H1 (cell line): ENCODE measurements at regions not wholly inside any gene's neighbourhood (a gene's known extent, or its start where the extent isn't known, plus 50 kb on each side); places are given as distances from the start of the nearest gene placed in this dataset.

Experiments used
- CTCF ChIA-PET: fragments of 300-600 bp; sonication (Branson Sonifier 250); formaldehyde crosslinking; loops from one replicate; lab custom pipeline; 2021; ENCODE audit not compliant: partially characterized antibody; lab: Charles Lee
- POLR2A ChIA-PET: fragments of 300-600 bp; sonication (Branson Sonifier 250); formaldehyde crosslinking; loops from one replicate; lab custom pipeline; 2021; ENCODE audit warnings: inconsistent platforms; ENCODE audit not compliant: partially characterized antibody; lab: Charles Lee
- DNase-seq, 2 experiments: peaks; one replicate each; pipeline versions ENCODE4 v3.0.0 to v3.0.0-alpha.2; 2010 to 2022; ENCODE audit warnings: low spot score in 2 of 2, low read depth in 1 of 2, mixed read lengths in 1 of 2
- FAIRE-seq: peaks from 2 replicates; lab custom pipeline; 2011; peaks lifted over from hg19 to GRCh38; lab: Jason Lieb, UNC
- H2AFZ ChIP-seq: 2 replicates; pipeline ENCODE4 v1.8.1; 2012; ENCODE audit warnings: low read length, inconsistent platforms
- H2AK5ac ChIP-seq: 2 replicates; pipeline ENCODE4 v1.6.1; 2013; ENCODE audit warnings: low read depth, low read length
- H2BK120ac ChIP-seq: replicated peaks from 2 replicates; pipeline ENCODE3; 2013; ENCODE audit warnings: low read depth, low read length, inconsistent platforms
- H2BK12ac ChIP-seq: 2 replicates; pipeline ENCODE4 v1.6.1; 2013; ENCODE audit warnings: low read depth, low read length
- H2BK15ac ChIP-seq: 2 replicates; pipeline ENCODE4 v1.6.1; 2013; ENCODE audit warnings: low read length
- H2BK20ac ChIP-seq: 2 replicates; pipeline ENCODE4 v1.6.1; 2013; ENCODE audit warnings: low read length
- H2BK5ac ChIP-seq: 2 replicates; pipeline ENCODE4 v1.6.1; 2013; ENCODE audit warnings: low read depth, low read length
- H3K14ac ChIP-seq: 2 replicates; pipeline ENCODE4 v1.6.1; 2013; ENCODE audit warnings: inconsistent platforms; ENCODE audit not compliant: insufficient read length
- H3K18ac ChIP-seq: 2 replicates; pipeline ENCODE4 v1.6.1; 2013; ENCODE audit warnings: low read length; ENCODE audit errors: extremely low read depth
- H3K23ac ChIP-seq: 2 replicates; pipeline ENCODE4 v1.6.1; 2013; ENCODE audit warnings: inconsistent platforms; ENCODE audit not compliant: insufficient read length
- H3K23me2 ChIP-seq: 2 replicates; pipeline ENCODE4 v1.6.1; 2013; ENCODE audit warnings: low read depth, low read length
- H3K27ac ChIP-seq: 2 replicates; pipeline ENCODE4 v1.6.1; 2011; ENCODE audit warnings: low read depth, low read length, inconsistent platforms
- H3K27me3 ChIP-seq, 4 experiments: replicated peaks in 1 of 4; 1 replicate in 1 of 4; 2 replicates in 3 of 4; pipeline versions ENCODE4 v1.6.1 to v1.8.1; 2011 to 2013; ENCODE audit warnings: low read length in 3 of 4, mild to moderate bottlenecking in 3 of 4, inconsistent platforms in 2 of 4, mixed read lengths in 2 of 4, moderate library complexity in 1 of 4; ENCODE audit not compliant: control insufficient read depth in 3 of 4, insufficient read depth in 3 of 4; ENCODE audit errors: extremely low read depth in 1 of 4
- H3K36me3 ChIP-seq, 4 experiments: 2 replicates each; pipeline versions ENCODE4 v1.6.1 to v1.8.1; 2011 to 2013; ENCODE audit warnings: mild to moderate bottlenecking in 4 of 4, low read length in 3 of 4, moderate library complexity in 2 of 4, control low read depth in 1 of 4, inconsistent platforms in 1 of 4; ENCODE audit not compliant: insufficient read depth in 4 of 4, control insufficient read depth in 2 of 4
- H3K4ac ChIP-seq: replicated peaks from 2 replicates; pipeline ENCODE3; 2013; ENCODE audit warnings: low read length, low read depth, mixed read lengths, inconsistent platforms; ENCODE audit not compliant: insufficient read length
- H3K4me1 ChIP-seq, 4 experiments: replicated peaks in 1 of 4; 1 replicate in 1 of 4; 2 replicates in 3 of 4; pipeline versions ENCODE4 v1.6.1 to v1.8.1; 2011 to 2013; ENCODE audit warnings: low read length in 3 of 4, inconsistent platforms in 2 of 4, mixed read lengths in 1 of 4; ENCODE audit not compliant: insufficient read depth in 4 of 4, control insufficient read depth in 3 of 4
- H3K4me2 ChIP-seq, 2 experiments: 2 replicates each; pipeline versions ENCODE4 v1.6.1 to v1.8.1; 2011 to 2013; ENCODE audit warnings: low read depth in 2 of 2, low read length in 2 of 2, control low read depth in 1 of 2, inconsistent platforms in 1 of 2, mild to moderate bottlenecking in 1 of 2; ENCODE audit not compliant: insufficient read depth in 1 of 2
- H3K4me3 ChIP-seq, 4 experiments: fragments of 200-600, 300-600 bp in 1 of 4; sonication (generic), shearing (Covaris generic), sonication (Bioruptor Twin) in 1 of 4; 2 replicates each; pipeline versions ENCODE4 v1.5.1 to v1.8.1; 2011 to 2016; ENCODE audit warnings: low read length in 4 of 4, low read depth in 3 of 4, control low read depth in 2 of 4, inconsistent platforms in 2 of 4, mild to moderate bottlenecking in 2 of 4, mixed read lengths in 1 of 4, moderate library complexity in 1 of 4; ENCODE audit not compliant: insufficient read depth in 2 of 4; ENCODE audit errors: extremely low read depth in 1 of 4
- H3K56ac ChIP-seq: replicated peaks from 2 replicates; pipeline ENCODE3; 2013; ENCODE audit warnings: low read depth, mild to moderate bottlenecking, mixed read lengths, low read length, inconsistent platforms; ENCODE audit not compliant: insufficient read length
- H3K79me1 ChIP-seq: 2 replicates; pipeline ENCODE4 v1.6.1; 2013; ENCODE audit warnings: low read depth, low read length, control low read depth
- H3K79me2 ChIP-seq, 2 experiments: 2 replicates each; pipeline versions ENCODE4 v1.6.1 to v1.8.1; 2012 to 2013; ENCODE audit warnings: low read length in 2 of 2, mild to moderate bottlenecking in 2 of 2, inconsistent platforms in 1 of 2; ENCODE audit not compliant: insufficient read depth in 2 of 2, control insufficient read depth in 1 of 2
- H3K9ac ChIP-seq, 4 experiments: replicated peaks in 1 of 4; 1 replicate in 1 of 4; 2 replicates in 3 of 4; pipeline versions ENCODE4 v1.6.1 to v1.8.1; 2011 to 2013; ENCODE audit warnings: low read depth in 3 of 4, low read length in 3 of 4, control low read depth in 2 of 4, mild to moderate bottlenecking in 2 of 4, moderate library complexity in 2 of 4, inconsistent platforms in 1 of 4; ENCODE audit errors: extremely low read depth in 1 of 4
- H3K9me3 ChIP-seq, 2 experiments: 2 replicates each; pipeline versions ENCODE4 v1.6.1 to v1.8.1; 2012 to 2013; ENCODE audit warnings: mild to moderate bottlenecking in 2 of 2, moderate library complexity in 2 of 2, control low read depth in 1 of 2, inconsistent platforms in 1 of 2, low read depth in 1 of 2, low read length in 1 of 2, mixed read lengths in 1 of 2; ENCODE audit not compliant: insufficient read depth in 2 of 2
- H4K20me1 ChIP-seq, 2 experiments: replicated peaks in 1 of 2; 2 replicates each; pipeline versions ENCODE3 to v1.8.1; 2011 to 2013; ENCODE audit warnings: inconsistent platforms in 2 of 2, low read length in 2 of 2, mild to moderate bottlenecking in 1 of 2; ENCODE audit not compliant: insufficient read depth in 2 of 2, control insufficient read depth in 1 of 2
- H4K5ac ChIP-seq: 2 replicates; pipeline ENCODE4 v1.6.1; 2013; ENCODE audit warnings: low read length, low read depth, mixed read lengths, inconsistent platforms; ENCODE audit not compliant: insufficient read length
- H4K8ac ChIP-seq: 2 replicates; pipeline ENCODE4 v1.8.0; 2013; ENCODE audit warnings: mild to moderate bottlenecking, moderate library complexity, low read length, inconsistent platforms; ENCODE audit not compliant: insufficient read depth; ENCODE audit errors: extremely low read depth
- H4K91ac ChIP-seq: replicated peaks from 2 replicates; pipeline ENCODE3; 2013; ENCODE audit warnings: low read length, mixed read lengths, inconsistent platforms; ENCODE audit not compliant: insufficient read length
- ATF3 ChIP-seq: IDR thresholded peaks from 2 replicates; pipeline ENCODE4 v1.6.1; 2011; ENCODE audit warnings: low read depth, mild to moderate bottlenecking, low read length; ENCODE audit not compliant: insufficient read depth
- BRCA1 ChIP-seq: IDR thresholded peaks from 2 replicates; pipeline ENCODE4 v1.6.1; 2012; ENCODE audit warnings: low read depth, low read length, improper control_type of control experiment
- CBX5 ChIP-seq: fragments of 300-800, 300-1000 bp; sonication (generic); IDR thresholded peaks from 2 replicates; pipeline ENCODE4 v1.7.1; 2016; ENCODE audit warnings: antibody characterized with exemption, low read length, low read depth
- CREB1 ChIP-seq: IDR thresholded peaks from 2 replicates; pipeline ENCODE4 v1.6.1; 2012; ENCODE audit warnings: inconsistent platforms
- EZH2 ChIP-seq: fragments of 200-600 bp; sonication (generic); IDR thresholded peaks from 2 replicates; pipeline ENCODE4 v1.7.1; 2012; ENCODE audit warnings: low read depth, mild to moderate bottlenecking, moderate library complexity, low read length, inconsistent platforms; ENCODE audit not compliant: severe bottlenecking
- FOSL1 ChIP-seq: IDR thresholded peaks from 2 replicates; pipeline ENCODE4 v1.6.1; 2011; ENCODE audit warnings: mild to moderate bottlenecking, low read depth, low read length, moderate library complexity; ENCODE audit not compliant: insufficient read depth
- MAX ChIP-seq: IDR thresholded peaks from 2 replicates; pipeline ENCODE4 v1.6.1; 2012; ENCODE audit warnings: inconsistent platforms
- NANOG ChIP-seq: IDR thresholded peaks from 2 replicates; pipeline ENCODE4 v1.6.1; 2011; ENCODE audit warnings: low read length, low read depth, mild to moderate bottlenecking, inconsistent platforms; ENCODE audit not compliant: insufficient read depth, poor library complexity, severe bottlenecking
- POLR2AphosphoS5 ChIP-seq: IDR thresholded peaks from 2 replicates; pipeline ENCODE4 v1.6.1; 2011; ENCODE audit warnings: low read depth, low read length
- RFX5 ChIP-seq: IDR thresholded peaks from 2 replicates; pipeline ENCODE4 v1.6.1; 2011; ENCODE audit warnings: low read depth, low read length, improper control_type of control experiment, borderline replicate concordance
- SP1 ChIP-seq: IDR thresholded peaks from 2 replicates; pipeline ENCODE4 v1.6.1; 2011; ENCODE audit warnings: low read depth, low read length
- SP4 ChIP-seq: IDR thresholded peaks from 2 replicates; pipeline ENCODE4 v1.6.1; 2012; ENCODE audit warnings: low read length, inconsistent platforms
- USF2 ChIP-seq: IDR thresholded peaks from 2 replicates; pipeline ENCODE4 v1.6.1; 2011; ENCODE audit warnings: low read length, improper control_type of control experiment
- YY1 ChIP-seq: IDR thresholded peaks from 2 replicates; pipeline ENCODE4 v1.6.1; 2011; ENCODE audit warnings: low read depth, mild to moderate bottlenecking, low read length
- WGBS, 2 experiments: shearing (Covaris generic) in 1 of 2; methylation state at CpG; one replicate each; pipeline versions ENCODE4 v1.1.6 to v1.1.7; 2013 to 2015; ENCODE audit warnings: low lambda C conversion rate in 2 of 2, mixed read lengths in 2 of 2, inconsistent platforms in 1 of 2, low coverage in 1 of 2, missing lambda C conversion rate in 1 of 2; ENCODE audit not compliant: insufficient replicate concordance in 2 of 2, insufficient coverage in 1 of 2, insufficient read length in 1 of 2; ENCODE audit errors: extremely low coverage in 1 of 2, missing lambda C conversion rate in 1 of 2; 5-methylcytosine and 5-hydroxymethylcytosine counted together

GRCh38 chr1:57752843-57753242 lies 329.0 kb upstream of the DAB1 start:
- Histone ChIP-seq H3K9me3 (no peaks in the 10 kb centered on the region), H3K4me1 (no peaks in the 10 kb centered on the region), H2BK15ac (no peak overlapping the region), H3K14ac (no peak overlapping the region), H3K4me3 (no peak overlapping the region), H3K18ac (no peak overlapping the region), H4K20me1 (no peaks in the 10 kb centered on the region), H2AK5ac (no peak overlapping the region), H3K9ac (no peak overlapping the region), H2BK5ac (no peak overlapping the region), H4K91ac (no peak overlapping the region), H3K4me2 (no peak overlapping the region), H3K79me2 (no peaks in the 10 kb centered on the region), H3K79me1 (no peaks in the 10 kb centered on the region), H2BK12ac (no peak overlapping the region), H3K23ac (no peak overlapping the region), H3K23me2 (no peaks in the 10 kb centered on the region), H3K4ac (no peak overlapping the region), H4K8ac (no peak overlapping the region), H3K27ac (no peak overlapping the region), H2BK120ac (no peak overlapping the region), H3K27me3 (0 out of 7 replicates have a peak, but pooled peaks cover 0 to 2% (median 0%) of the 10 kb centered on the region in 4 experiments), H2BK20ac (no peak overlapping the region), H3K56ac (no peak overlapping the region), H2AFZ (no peak overlapping the region), H4K5ac (no peak overlapping the region), H3K36me3 (no peaks in the 10 kb centered on the region)
- DNase-seq (no peak), FAIRE-seq (no peak)
- WGBS, 2 experiments: 85% methylated on average over 1 of the region's 1 CpG; no CpG with 5 or more reads in 1 of the 2 experiments
- CTCF ChIA-PET: interaction anchor here (0.5 to 3.6 kb wide), 3 partner anchors 17 to 288 kb away, joined by 3 to 26 read pairs (median 3); no protein-coding TSS in a partner anchor
- POLR2A ChIA-PET: no interaction called here
- TF ChIP-seq SP4: no peak
- no peak for TF ChIP-seq POLR2AphosphoS5
- TF ChIP-seq FOSL1: no peak
- TF ChIP-seq RFX5: no peak
- no peak for TF ChIP-seq NANOG
- no peak for TF ChIP-seq BRCA1
- TF ChIP-seq CBX5: no peak
- TF ChIP-seq CREB1: no peak
- no peak for TF ChIP-seq USF2
- no peak for TF ChIP-seq EZH2
- no peak for TF ChIP-seq ATF3
- TF ChIP-seq SP1: no peak
- no peak for TF ChIP-seq YY1
- TF ChIP-seq MAX: no peak
